ENCODE measurements at regions not wholly inside any gene's neighbourhood (a gene's known extent, or its start where the extent isn't known, plus 50 kb on each side); places are given as distances from the start of the nearest gene placed in this dataset.

GRCh38 chr2:7801212-7801611 lies 880.6 kb upstream of the ID2 start:
- TF ChIP-seq TAF1 (IDR thresholded peaks at IDR 0.05; ENCODE audit: low read depth, low read length) (no peak), POLR2A (IDR thresholded peaks at IDR 0.05; ENCODE audit: low read depth, low read length) (no peak), POU2F2 (IDR thresholded peaks at IDR 0.05; ENCODE audit: low read depth, low read length) (no peak), POLR2AphosphoS5 (IDR thresholded peaks at IDR 0.05; ENCODE audit: low read depth, low read length) (no peak), SPI1 (IDR thresholded peaks at IDR 0.05; ENCODE audit: low read depth, low read length) (no peak)

Data from GM12891 (cell line).